Suppressor macrophage (primary cell): ENCODE measurements at regions not wholly inside any gene's neighbourhood (a gene's known extent, or its start where the extent isn't known, plus 50 kb on each side); places are given as distances from the start of the nearest gene placed in this dataset.
A peak's percentile ranks its signal among the peaks of the same experiment; 100 is the strongest.

Experiments used
- DNase-seq, 4 experiments: peaks; one replicate each; pipeline ENCODE4 v3.0.0-alpha.2; 2020 to 2022

DNA sequence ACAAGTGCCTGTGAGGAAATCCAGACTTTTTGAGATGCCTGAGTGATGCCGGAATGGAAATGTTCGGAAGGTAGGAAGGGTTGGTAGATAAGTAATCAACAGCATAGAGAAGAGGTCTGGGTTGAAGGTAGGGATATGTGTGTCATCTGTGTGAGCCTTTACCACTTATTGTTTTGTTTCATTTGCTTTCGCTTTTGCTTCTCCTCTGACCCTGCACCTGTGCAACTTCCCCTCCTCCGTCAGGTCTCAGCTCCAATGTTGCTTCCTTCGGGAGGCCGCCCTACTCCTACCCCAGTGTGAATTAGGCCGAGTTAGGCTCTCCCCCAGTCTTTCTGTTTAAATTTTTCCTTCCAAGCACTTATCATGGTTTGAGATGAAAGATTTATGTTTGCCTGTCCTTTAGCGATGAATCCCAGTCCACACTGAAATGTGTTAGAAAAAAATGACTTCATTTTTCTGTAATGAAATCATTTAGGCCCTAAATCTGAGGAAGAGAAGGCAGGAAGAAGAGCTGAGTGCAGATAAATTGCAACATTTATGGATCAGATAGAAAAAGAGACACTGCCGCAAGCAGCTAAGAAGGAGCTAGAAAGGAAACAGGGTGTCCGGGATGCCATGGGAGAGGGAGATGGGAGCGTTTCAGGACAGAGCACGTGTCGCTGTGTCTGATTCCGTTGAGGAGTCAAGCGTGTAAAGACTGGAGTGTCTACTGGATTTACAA, 139.6 kb upstream of the PELI1 start:
- DNase-seq: peak in 1 of 4 experiments; percentile 10

- peak in 1 of 4 experiments; percentile 11 for DNase-seq
These were observed 140.5 kb upstream of the PELI1 start for GRCh38 chr2:64284751-64285150.

DNA sequence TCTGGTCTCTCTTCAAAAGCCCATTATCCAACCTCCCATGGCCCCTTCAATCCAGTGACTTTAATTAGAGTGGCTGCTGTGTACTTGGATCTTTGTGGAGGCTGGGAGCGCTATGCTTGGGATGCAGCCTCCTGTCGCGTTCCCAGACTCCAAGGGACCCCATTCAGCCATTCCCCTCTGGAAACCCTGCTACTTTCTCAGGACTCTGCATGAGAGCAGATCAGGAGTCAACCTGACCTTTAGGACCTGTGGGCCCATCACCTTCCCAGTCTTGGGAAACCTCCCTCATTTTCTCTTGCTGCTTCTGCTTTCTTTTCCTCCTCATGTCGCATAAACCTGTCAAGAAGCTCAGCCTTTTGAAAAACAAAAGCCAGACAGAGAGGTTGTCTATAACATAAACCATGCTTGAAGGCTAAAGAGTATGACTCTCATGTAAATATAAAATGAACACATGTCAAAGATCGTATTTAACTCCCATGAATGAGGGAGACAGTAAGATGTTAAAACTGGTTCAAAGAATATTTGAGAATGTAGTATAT, 143.1 kb upstream of the PELI1 start:
- DNase-seq: no peak

- DNase-seq: no peak
These were observed 144.3 kb upstream of the PELI1 start for GRCh38 chr2:64288321-64289193.

- no peak for DNase-seq
These were observed 145.0 kb upstream of the PELI1 start for GRCh38 chr2:64289251-64289650.

DNA sequence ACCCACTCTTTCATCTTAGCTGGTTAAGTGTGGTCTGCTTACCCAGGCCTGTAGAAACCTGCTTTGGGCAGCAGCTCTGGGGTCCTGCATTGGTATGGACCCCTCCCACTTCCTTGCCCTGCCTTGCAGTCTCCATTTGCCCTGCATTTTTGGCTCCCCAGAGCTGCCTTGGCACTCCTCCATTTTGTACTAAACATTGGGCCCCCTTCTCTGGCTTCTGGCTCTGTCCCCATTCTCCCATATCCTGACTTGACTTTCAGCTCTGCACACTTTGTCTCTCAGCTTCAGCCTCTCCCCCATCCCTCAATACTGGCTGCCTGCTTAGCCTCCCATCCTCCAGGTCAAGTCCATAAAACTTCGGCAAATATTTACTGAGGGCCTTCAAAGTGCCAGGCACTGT, 145.5 kb upstream of the PELI1 start:
- DNase-seq: no peak

DNA sequence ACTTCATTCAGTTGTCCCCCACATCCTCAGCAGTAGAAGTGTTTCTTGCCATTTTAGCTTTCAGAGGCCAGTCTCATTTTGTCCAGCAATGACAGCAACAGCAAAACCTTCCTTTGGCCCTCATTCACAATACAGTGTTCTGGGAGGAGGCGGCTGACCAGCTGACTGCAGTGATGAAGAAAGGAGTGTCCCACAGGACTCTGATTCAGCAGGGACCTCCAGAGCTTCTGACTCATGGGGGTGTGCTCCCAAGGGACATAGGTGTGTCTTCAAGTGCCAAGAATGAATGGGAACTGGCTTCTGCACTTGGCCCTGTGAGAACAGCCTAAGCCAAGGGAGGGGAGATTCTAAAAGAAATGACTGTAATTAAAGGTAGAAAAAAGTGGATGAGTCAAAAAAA, 147.0 kb upstream of the PELI1 start:
- peak; percentile 64 to 79 (median 77) for DNase-seq

- peak in 1 of 4 experiments; percentile 10 for DNase-seq
These were observed 151.3 kb upstream of the PELI1 start for GRCh38 chr2:64295326-64296139.

- peak; percentile 29 to 64 (median 42) for DNase-seq
These were observed 151.9 kb upstream of the PELI1 start for GRCh38 chr2:64296140-64296480.

- peak in 2 of 4 experiments; percentile 29 to 41 for DNase-seq
These were observed 152.6 kb upstream of the PELI1 start for GRCh38 chr2:64296695-64297346.

DNA sequence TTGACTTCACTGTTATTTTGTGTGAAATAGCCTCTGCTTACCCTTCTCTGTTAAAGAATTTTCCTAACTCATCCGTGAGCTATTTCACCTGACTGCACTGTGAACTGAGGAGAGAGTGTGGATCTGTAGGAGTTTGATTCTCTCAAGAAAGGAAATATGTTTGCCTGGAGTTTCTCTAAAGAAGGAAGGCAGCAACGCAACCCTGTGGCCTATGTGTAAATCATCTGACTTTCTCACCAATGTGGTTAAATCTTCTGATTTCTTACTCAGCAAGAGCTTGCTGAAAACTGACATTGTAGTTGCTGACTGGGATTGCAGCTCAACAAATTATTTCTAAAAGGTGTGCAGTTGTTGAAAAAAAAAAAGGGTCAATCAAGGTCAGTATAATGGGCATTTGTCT, 153.9 kb upstream of the PELI1 start:
- DNase-seq: peak; percentile 58 to 81 (median 71)

DNA sequence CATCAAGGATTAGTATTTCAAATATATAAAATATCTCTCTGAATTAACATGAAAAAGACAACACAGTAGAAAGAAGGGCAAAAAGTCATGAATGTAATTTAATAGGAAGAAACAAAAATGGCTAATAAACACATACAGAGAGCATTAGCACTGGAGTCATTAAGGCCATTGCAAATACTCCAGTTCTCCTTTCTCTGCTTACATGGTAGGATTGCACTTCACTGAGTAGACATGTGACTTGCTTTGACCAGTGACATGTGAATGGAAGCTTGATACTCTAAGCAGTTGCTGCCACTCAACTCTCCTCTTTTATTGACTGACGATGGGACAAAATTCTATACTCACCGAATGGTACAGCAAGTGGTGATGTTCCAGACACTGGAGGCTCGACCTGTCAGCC, 153.9 kb upstream of the LGALSL start:
- DNase-seq: peak; percentile 32 to 78 (median 53)

DNA sequence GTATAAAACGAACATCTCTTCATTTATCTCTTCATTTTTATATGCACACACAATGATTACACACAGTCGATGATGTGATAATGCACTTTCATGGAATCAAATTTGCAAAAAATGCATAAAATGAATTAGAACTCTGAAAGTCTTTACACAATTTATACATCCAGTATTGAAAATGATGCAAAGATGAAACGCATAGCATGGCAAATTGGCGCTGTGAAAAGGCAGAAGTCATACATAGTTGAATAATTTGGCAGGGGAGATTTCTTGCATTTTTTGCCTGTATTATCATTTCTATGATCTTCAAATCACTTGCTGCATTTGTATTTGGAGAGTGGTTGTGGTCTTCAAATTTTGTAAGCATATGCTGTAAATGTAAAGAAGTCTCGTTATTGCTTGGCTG, 150.7 kb upstream of the LGALSL start:
- no peak for DNase-seq

DNA sequence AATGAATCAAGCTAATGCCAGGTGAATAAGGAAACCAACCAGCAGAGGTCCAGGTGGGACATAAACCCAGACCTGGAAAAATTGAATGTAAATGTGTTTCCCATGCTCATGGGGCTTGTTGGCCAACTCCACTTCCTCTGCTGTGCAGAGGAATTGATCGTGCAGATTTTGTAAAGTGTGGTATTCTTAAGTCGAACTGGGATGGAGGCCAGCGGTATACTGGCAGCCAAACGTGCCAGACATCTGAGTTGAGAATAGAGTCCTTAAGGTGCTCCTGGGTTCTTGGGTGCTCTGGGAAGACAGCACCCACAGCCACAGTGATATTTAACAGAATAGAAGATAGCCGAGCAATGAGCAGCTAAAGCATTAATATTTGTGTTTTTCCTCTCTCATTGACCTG, 146.5 kb upstream of the LGALSL start:
- no peak for DNase-seq

DNA sequence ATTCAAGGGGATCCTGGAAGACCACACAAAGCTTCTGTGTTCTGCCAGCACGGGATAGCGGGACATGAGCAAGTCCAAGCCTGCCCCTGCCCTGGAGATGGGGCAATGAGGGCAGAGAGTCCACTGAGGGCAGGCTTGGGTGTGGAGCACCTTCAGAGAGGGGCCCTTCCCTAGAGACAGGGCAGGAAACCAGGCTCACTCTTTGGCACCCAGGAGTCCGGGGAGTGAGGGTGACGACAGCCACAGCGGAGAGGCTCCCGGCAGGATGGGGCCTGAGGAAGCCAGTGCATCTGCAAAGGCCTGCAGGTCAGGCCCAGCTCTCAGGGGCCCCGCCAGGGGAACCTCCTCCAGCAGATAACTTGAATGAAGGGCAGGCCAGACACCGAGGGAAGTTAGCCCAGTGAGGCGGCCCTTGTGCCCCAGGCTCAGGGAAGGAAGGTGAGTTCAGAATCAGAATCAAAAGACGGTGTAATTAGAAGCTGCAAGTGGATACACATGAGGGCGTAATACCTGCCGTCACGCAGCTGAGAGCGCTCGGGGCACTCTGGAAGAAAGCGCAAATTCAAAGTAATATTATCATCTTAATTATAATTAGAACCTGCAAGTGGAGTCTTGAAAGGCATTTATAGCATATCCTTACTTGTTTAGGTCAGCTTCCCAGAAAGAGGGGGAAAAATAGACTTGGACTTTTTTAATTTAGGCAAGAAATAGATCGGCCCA, 142.6 kb upstream of the LGALSL start:
- DNase-seq: no peak

- peak; percentile 77 to 89 (median 86) for DNase-seq
These were observed 141.9 kb upstream of the LGALSL start for GRCh38 chr2:64311948-64312621.

DNA sequence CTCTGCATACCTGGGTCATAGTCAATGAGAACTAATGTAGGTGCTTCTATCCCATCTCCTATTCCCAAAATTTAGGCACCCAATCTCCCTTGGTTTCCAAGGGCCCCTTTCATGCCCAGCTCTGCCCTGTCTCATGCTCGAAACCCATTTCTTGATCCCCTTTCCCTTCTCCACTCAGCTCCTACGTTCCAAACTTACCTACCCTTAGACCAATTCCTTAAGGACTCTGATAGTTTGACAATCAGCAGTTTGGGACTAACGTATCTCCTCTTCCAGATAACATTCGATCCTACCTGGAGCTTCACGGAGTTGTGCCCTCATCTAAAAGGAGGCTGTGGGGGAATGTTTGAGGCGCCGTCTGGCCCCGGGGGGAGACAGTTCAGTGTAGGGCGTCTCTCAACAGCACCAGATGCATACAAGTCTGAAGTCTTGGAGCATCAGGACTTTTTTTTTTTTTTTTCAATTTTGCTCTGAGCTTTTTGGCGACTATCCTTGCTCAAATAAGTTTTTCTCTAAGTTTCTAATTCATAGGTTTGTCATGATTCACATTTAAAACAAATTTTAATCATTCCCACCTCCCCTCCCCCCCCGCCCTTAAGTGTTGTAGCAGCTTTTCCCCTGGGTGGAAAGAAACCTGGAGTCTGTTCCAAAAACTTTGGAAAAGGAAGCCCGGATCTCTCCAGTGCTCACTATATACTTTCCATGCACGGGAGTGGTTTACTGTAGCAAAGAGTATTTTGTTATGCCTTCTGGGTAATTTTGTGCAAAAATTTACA, 141.2 kb upstream of the LGALSL start:
- DNase-seq: no peak

DNA sequence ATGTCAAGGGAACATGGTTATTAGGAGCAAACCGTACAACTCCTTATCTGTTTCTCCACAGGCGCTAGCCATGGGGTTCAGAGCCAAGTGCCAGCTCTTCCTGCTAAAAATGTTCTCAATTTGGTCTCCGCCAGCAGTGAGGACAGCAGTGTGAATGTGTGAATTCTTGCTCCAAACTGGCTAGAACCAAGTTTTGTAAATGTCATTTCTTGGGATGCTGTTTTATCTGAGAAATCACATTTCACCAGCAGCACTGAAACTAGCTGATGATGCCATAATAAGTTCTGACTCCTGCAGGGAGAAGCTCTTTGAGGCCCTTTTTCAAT, 140.6 kb upstream of the LGALSL start:
- DNase-seq: no peak

GRCh38 chr2:64315291-64315960, 138.5 kb upstream of the LGALSL start:
- DNase-seq: no peak
